NCI-H2107 (cell line): ENCODE measurements at regions not wholly inside any gene's neighbourhood (a gene's known extent, or its start where the extent isn't known, plus 50 kb on each side); places are given as distances from the start of the nearest gene placed in this dataset.

Experiments
- DNase-seq: peaks from one replicate; lab custom pipeline; 2025; lab: John Stamatoyannopoulos, UW

GRCh38 chr5:165196961-165197360 is 1691.5 kb downstream of the MAT2B start:
- no peak for DNase-seq

DNA sequence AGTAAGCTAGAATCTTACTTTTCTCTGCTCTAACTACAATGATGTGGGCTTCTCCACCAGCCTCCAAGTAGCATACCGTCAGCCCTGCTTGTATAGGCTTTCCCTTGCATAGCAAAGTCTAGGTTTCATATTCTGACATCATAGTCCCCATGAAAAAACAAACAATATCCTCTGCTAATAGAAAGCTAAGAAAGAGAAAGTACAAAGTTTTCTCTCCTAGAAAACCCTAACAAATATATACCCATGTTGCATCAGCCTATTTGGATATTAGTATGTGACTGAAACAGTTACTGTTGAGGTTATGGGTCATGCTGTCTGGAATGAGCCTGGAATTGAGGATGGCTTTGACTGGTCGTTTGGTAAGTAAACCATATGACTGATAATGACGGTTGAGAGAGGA is 1696.0 kb downstream of the MAT2B start:
- no peak for DNase-seq

DNA sequence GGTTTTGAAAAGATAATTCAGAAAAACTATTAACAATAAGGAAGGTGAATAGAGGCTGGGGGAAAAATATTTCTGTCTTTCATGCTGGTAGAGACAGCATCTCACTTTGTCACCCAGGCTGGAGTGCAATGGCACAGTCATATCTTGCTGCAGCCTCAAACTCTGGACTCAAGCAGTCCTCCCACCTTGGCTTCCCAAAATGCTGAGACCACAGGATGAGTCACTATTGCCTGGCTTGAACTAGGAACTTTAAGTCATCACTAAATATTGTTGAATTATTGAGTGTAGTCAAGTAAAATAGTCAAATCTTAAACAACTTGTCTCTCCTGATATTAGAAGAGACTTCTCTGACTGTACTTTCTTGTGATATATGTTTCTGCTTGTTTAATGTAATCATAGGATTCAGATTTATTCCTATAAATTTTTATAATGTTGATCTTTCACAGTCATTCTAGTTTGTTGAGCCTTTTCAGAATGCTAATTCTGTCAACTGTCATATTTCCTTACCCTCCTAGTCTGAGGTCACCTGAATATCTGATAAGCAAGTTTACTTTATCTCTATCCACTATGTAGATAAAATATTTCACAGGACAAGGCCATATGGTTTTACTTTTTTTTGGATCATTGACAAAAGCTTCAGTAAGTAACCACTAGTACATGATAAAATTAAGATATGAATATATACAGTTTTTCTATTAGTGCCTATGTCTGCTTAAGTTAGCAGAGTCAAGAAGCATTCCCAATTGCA is 1696.5 kb downstream of the MAT2B start:
- no peak for DNase-seq

DNA sequence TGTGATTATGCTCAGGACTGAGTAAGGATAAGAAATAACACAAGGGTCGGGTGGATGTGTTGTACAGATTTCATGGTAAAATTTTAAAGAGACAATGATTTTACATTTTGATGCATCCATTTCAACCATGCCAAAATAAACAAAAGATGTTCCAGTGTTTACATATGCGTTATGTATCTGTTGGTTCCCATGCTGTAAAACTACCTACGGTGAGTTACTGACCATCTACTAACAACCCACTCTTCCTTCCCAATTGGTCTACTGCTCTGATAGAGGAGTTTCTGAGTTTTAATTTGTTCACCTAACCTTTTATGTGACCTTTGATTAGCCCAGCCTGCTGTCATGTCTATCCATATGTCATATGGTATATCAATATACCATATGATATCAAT is 1697.1 kb downstream of the MAT2B start:
- no peak for DNase-seq

DNA sequence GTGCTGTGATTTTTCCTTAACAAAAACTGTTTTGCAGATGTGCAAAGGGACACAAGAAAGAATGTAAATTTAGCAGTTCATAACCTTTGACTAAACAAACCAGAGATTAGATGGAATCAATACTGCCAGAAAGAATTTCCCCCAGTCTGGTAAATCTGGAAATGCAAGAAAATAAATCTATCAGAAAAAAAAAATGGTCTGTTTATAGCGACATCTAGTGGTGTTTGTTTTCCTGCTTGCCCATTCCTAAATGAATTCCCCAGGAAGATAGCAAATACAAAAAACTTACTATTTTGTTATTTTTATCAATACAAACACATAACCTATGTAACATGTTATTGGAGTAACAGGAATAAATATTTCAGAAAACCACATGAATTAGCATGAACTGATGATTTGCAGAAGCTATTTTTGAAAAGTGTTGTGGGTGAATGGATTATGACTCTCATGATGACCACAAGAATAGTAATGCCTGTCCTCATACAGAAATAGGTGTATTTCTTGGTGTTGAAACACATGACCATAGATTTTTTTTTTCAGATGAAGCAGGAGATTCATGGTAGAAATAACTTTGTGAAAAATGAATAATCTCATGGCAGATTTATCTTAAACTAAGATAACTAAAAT is 1703.8 kb downstream of the MAT2B start:
- DNase-seq = no peak

- no peak for DNase-seq
Observed at GRCh38 chr5:165224366-165225045, 1719.1 kb downstream of the MAT2B start.

DNA sequence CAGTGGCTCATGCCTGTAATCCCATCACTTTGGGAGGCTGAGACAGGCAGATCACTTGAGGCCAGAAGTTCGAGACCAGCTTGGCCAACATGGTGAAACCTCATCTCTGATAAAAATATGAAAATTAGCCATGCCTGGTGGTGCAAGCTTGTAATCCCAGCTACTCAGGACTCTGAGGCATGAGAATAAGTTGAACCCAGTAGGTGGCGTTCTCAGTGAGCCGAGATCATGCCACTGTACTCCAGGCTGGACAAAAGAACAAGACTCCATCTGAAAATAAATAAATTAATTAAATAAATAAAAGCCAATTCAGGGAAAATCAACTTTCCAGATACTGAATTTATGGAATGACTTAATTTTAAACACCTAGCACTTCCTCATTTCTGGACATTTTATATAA is 1722.1 kb downstream of the MAT2B start:
- no peak for DNase-seq

GRCh38 chr5:165228184-165228583 is 1722.8 kb downstream of the MAT2B start:
- DNase-seq = no peak

GRCh38 chr5:165231821-165232508 is 1726.5 kb downstream of the MAT2B start:
- no peak for DNase-seq

DNA sequence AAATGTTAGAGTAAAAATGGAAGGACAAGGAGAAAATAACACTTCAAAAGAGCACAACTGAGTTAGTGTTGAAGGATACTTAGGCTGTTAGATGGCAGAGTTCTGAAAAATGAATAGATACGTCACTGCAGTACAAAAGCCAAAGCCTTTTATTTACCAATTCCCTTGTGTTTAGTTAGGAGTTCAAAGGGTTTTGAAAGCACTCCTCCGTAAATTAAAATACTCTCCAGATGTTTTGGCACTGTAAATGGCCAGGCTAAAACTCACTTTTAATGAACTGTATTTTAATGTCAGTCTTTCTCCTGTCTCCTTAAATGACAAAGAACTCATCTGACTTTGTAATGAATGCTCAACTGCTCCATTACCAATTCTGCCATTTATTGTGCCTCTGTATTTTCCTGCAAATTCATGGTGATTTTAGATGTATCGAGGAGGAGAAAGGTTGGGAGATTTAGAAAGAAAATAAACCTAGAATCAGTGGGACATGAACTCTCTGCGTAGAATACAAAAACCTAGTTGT is 1727.2 kb downstream of the MAT2B start:
- no peak for DNase-seq

DNA sequence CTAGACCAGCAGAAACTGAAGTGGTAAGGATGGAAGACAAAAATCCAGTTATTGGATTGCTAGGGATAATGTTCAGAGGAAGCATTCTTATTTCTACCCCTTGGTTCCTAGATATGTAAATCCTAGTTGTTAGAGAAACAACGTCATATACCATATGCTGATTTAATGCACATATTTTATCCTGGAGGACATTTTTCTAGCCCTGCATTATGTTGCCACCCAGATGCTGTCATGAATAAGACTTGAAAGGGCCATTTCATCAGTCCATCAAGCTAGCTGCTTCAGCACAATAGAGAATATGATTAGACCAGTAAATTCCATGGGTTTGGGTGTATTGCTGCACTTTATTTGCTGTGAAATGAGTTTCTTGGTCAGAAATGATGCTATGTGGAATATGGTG is 1736.4 kb downstream of the MAT2B start:
- no peak for DNase-seq

GRCh38 chr5:165242646-165243045 is 1737.2 kb downstream of the MAT2B start:
- DNase-seq = no peak

DNA sequence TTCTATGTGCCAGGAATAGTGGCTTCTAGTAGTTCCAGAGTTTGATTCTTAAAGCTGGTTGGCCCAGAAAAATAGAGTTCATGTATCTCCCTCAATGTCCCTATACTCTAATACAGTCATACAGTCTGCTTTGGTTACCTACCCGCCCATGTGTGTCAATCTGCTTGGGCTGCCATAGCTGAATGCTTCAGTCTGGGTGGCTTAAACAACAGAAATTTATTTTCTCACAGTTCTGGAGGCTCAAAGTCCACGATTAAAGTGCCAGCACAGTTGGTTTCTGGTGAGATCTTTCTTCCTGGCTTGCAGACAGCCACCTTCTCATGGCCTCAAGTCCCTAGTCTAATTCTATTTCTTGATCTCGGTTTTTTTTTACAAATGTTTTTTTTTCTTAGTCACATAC is 1739.0 kb downstream of the MAT2B start:
- no peak for DNase-seq

- DNase-seq = no peak
Observed at GRCh38 chr5:165258197-165258771, 1752.9 kb downstream of the MAT2B start.

- no peak for DNase-seq
Observed at GRCh38 chr5:165260426-165260825, 1755.0 kb downstream of the MAT2B start.

DNA sequence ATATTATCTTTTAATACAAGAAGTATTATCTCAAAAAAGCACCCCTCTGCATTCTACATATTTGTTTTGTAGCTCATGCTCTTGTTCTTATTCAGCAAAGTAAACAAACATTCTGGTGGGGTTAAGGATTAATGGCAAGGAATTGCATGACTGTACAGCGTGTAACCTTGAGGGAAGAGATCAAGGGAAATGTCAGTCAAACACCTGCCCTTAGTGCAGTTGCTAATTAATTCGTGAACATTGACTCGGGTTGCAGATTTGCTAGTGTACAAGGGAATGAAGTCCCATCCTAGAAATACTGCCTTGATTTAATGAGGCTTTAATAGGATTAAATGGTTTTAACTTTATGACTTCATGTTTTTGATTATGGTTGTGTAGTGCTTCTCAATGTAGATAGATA is 1758.1 kb downstream of the MAT2B start:
- no peak for DNase-seq

DNA sequence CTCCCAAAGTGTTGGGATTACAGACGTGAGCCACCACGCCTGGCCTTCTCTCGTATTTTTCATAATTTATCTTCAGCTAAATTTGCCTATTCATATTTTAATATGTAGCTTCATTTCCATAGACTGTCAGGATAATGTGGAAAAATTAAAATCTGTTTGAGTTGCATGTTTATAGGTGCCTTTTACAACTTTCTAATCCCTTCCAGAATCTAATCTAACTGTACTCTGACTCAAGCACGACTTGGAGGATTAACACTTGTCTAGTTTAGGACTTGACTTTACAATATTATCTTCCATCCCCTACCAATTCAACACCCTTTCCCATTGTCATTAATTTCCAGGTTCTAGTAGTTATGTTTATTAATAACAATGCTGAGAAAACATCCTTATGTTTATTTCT is 1761.5 kb downstream of the MAT2B start:
- DNase-seq = no peak

DNA sequence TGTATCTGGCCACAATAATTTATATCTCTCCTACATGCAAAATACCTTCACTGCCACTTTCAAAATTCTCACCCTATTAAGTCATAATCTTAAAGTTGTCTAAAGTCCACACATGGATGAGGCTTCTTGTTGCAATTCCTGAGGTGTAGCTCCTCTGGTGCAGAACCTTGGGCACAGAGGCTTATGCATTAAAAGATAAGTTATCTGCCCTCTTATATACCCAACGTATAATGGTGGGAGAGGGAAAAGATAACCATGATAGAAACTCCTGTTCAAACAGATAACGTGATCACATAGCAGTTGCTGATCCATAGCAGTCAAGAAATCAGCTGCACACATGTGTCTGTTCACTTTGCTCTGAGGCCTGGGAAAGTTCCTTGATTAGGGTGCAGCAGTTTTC is 1767.0 kb downstream of the MAT2B start:
- DNase-seq = no peak

- DNase-seq = no peak
Observed at GRCh38 chr5:165277661-165278060, 1772.2 kb downstream of the MAT2B start.

- no peak for DNase-seq
Observed at GRCh38 chr5:165282491-165282890, 1777.1 kb downstream of the MAT2B start.

GRCh38 chr5:165286692-165287091 is 1781.3 kb downstream of the MAT2B start:
- no peak for DNase-seq

- no peak for DNase-seq
Observed at GRCh38 chr5:165290535-165290934, 1785.1 kb downstream of the MAT2B start.
